HG02623 (cell line): ENCODE measurements at regions not wholly inside any gene's neighbourhood (a gene's known extent, or its start where the extent isn't known, plus 50 kb on each side); places are given as distances from the start of the nearest gene placed in this dataset.
"Not testable (repeated sequence)": the region's sequence is repeated elsewhere in the genome, so short reads cannot be mapped to it uniquely, and the experiment has no call there.

Source experiments
- ATAC-seq: cut with Tn5 transposase; IDR thresholded peaks from one replicate; pipeline ENCODE4 v1.9.1; 2021; ENCODE audit warnings: moderate library complexity; ENCODE audit not compliant: unreplicated experiment

DNA sequence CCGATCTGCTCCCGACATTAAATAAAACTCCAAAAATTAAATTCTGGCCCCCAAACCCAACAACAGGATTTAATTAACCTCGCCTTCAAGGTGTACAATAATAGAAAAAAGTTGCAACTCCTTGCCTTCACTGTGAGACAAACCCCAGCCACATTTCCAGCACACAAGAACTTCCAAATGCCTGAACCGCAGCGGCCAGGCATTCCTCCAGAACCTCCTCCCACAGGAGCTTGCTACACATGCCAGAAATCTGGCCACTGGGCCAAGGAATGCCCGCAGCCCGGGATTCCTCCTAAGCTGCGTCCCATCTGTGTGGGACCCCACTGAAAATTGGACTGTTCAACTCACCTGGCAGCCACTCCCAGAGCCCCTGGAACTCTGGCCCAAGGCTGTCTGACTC lies 88.2 kb upstream of the TRIB2 start:
- ATAC-seq: not testable (repeated sequence)

- ATAC-seq: no peak
These were observed 79.7 kb upstream of the TRIB2 start for GRCh38 chr2:12636837-12637581.

GRCh38 chr2:12637754-12638153 lies 79.0 kb upstream of the TRIB2 start:
- ATAC-seq: no peak

DNA sequence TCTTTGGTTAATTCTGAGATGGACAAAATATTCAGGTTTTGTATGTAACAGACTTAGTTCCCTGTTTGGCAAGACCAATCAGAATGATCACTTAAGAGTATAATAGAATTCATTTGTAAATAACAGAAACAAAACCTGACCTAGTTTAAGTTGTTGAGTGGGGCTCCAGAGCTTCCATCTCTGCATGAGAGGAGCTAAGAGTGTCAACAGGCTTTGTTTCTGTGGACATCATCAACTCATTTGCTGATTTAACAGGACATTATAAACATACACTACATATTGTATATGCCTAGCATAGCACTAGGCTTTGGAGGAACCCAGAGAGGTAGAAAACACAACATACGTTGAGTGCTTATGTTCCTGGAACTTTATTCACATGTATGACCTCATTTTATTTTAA lies 75.3 kb upstream of the TRIB2 start:
- no peak for ATAC-seq

DNA sequence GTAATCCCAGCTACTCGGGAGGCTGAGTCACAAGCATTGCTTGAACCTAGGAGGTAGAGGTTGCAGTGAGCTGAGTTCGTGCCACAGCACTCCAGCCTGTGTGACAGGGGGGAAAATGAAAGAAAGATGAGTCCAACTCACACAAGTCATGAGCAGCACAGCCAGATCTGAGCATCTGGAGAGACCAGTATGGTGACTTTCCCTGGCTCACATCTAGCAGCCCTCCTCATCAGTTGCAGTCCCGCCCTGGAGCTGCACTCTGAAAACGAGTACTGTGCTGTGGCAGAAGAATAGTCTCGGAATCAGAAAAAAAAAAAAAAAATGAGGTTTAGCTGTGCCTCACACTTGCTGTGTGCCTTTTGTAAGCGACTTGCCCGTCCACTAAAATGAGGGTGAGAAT lies 74.4 kb upstream of the TRIB2 start:
- no peak for ATAC-seq

DNA sequence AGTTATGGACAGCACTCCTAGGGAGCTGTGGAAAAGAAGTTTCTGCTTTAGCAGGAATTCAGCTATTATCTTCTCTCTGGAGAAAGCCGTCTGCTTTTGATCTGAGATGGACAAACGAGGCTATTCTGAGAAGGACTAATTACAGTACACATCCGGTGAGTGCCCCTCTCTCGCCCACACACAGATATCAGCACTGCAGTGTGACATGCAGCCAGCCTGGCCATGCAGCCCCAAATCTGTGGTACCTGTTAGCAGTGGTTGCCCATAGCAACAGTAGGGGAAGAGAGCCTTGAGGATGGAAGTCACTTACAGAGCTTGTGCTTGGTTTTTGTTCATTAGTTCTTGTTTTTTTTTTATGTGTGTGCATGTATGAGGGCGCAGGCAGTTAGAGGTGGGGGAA lies 73.9 kb upstream of the TRIB2 start:
- no peak for ATAC-seq

- ATAC-seq: no peak
These were observed 66.9 kb upstream of the TRIB2 start for GRCh38 chr2:12649602-12650400.

DNA sequence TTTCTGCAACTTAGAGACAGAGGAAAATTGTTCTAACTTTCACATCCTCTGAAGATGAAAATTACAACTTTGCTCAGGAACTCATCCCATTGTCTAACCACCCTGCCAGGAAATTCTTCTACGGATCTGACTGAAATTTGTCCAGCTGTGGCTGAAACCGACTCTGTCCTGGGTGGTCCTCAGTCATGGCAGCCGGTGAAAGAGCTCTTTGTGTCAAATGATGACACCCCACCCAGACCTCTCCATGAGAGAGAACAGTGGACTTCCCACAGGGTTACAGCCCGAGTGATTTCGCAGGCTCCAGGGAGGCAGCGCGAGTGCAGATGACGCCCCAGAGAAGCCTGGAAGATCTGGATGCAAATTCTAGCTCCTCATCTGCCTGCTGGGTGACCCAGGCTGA lies 65.1 kb upstream of the TRIB2 start:
- ATAC-seq: no peak

DNA sequence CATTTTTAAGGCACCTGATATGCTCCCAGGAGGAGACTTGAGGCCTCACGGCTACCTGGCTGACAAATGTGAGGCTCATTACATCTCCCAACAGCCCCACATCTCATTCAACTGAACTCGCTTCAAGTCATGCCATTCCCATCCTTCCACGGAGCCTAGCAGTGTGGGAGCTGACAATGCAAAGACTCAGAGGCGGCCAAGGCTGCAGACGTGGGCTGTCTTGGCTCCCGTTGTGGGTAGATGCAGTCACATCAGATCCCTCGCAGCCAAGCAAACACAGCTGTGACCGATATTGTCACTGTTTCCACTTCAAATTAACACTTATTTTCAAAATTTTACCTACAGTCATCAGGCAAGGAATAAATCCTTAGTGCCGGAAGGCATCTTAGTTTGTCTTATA lies 64.0 kb upstream of the TRIB2 start:
- no peak for ATAC-seq

DNA sequence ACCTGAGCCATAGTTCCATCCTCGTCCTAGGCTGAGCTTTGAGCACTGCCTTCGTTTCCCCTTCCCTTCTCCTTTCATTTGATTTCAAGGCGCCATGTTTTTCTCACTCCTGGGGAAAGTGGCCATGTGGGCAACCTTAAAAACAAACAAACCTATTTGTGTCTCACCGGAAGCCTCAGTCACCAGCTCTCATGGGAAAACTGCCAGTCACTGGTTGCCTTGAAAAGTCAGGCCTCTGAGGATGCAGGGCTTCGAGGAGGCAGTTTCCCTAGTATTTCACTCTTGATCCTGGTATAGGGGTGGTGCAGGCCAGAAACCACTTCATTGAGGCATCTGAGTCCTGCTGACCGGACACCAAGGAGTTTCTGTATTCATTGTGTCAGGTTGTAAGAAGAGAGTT lies 59.2 kb upstream of the TRIB2 start:
- no peak for ATAC-seq

DNA sequence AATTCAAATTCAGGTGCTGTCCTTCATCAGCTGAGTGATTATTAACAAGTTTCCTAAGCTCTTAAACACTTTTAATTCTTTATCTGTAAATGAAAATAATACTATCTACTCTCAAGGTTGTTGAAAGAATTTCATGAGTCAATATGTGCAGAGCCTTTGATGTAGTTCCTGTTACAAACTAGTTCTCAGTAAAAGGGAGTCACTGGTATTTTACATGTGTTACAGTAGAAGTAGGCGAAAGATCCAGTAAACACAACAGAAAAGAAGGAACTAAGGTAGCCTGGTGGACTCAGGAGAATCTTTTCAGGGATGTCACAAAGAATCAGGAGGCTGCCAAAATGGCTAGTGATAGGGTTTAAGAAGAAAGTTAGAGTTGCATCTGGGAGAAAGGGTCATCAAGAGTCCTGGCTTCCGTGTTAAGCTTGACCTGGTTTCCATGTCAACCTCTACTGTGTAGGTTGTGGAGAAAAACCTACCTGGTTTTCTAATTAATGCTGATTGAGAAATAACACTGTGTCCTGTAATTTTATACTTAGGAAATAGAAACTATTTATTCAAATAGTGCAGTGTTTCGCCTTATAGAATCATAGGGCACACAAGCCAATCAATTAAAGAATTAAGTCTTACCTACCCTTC lies 58.3 kb upstream of the TRIB2 start:
- no peak for ATAC-seq

DNA sequence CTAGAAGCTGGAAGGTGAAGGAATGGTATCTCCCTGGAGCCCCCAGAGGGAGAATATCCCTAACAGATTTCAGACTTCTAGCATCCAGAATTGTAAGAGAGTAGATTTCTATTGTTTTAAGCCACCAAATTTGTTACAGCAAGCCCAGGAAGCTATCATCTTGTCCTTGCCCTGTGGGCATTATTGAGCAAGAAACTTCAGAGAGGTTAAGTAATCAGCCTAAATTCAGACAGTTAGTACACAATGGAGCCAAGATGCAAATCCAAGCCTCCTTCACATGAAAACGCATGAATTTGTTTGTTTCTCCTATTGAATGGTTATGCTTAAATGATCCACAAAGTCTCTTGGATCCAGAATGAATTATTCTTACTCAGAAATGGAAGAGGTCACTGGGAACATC lies 55.2 kb upstream of the TRIB2 start:
- no peak for ATAC-seq

- no peak for ATAC-seq
These were observed 53.3 kb upstream of the TRIB2 start for GRCh38 chr2:12663306-12664037.

- no peak for ATAC-seq
These were observed 51.4 kb upstream of the TRIB2 start for GRCh38 chr2:12665334-12665733.

- ATAC-seq: no peak
These were observed 50.3 kb upstream of the TRIB2 start for GRCh38 chr2:12666445-12666844.
